Thyroid gland (tissue), 4 donors: ENCODE measurements at regions not wholly inside any gene's neighbourhood (a gene's known extent, or its start where the extent isn't known, plus 50 kb on each side); places are given as distances from the start of the nearest gene placed in this dataset.

Experiments used
- CTCF ChIP-seq, 6 experiments: fragments of 200-600 bp in 3 of 6; fragments of 450-650 bp in 3 of 6; sonication (generic) in 3 of 6; IDR thresholded peaks; one replicate each; pipeline ENCODE4 v1.5.1; 2016 to 2019; ENCODE audit warnings: antibody characterized with exemption in 6 of 6, mild to moderate bottlenecking in 2 of 6, inconsistent platforms in 1 of 6, moderate library complexity in 1 of 6
- POLR2A ChIP-seq, 2 donors: fragments of 450-650 bp; IDR thresholded peaks; one replicate each; pipeline ENCODE4 v1.6.1; 2017; ENCODE audit warnings: antibody characterized with exemption in 2 of 2, mild to moderate bottlenecking in 2 of 2, moderate library complexity in 1 of 2

- TF ChIP-seq CTCF (IDR thresholded peaks at IDR 0.05): no peak
- no peak for TF ChIP-seq POLR2A (IDR thresholded peaks at IDR 0.05)
Observed at GRCh38 chr21:27819299-27819698, 852.4 kb upstream of the ADAMTS5 start.
